ENCODE measurements at regions not wholly inside any gene's neighbourhood (a gene's known extent, or its start where the extent isn't known, plus 50 kb on each side); places are given as distances from the start of the nearest gene placed in this dataset.

DNA sequence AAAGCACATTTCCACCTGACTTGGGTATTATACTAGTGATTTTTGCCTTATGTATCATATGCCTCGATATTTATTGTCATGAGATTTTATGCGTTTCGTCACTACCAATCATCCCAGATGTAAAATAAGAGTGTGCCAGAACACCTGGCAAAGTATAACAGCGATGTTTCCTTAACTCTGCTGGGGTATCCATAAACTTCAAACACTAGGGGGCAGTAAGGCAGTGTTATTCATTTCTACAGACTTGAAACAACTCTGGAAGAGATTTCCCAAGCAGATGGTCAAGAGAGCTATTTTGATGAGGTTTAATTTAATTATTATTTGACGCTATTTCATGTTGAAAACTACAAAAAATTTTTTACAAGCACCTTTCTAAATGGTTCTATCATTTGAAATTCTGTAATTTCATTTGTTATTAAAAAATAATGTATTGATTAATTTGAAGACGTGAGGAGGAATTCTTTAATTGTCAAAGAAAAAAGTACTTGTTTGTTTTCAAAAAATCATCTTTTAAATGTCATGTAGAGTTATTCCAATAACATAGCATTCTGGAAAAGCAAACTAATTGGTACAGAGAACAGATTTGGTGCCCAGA lies 388.5 kb upstream of the CTNND2 start:
- TF ChIP-seq, protein P1, sequence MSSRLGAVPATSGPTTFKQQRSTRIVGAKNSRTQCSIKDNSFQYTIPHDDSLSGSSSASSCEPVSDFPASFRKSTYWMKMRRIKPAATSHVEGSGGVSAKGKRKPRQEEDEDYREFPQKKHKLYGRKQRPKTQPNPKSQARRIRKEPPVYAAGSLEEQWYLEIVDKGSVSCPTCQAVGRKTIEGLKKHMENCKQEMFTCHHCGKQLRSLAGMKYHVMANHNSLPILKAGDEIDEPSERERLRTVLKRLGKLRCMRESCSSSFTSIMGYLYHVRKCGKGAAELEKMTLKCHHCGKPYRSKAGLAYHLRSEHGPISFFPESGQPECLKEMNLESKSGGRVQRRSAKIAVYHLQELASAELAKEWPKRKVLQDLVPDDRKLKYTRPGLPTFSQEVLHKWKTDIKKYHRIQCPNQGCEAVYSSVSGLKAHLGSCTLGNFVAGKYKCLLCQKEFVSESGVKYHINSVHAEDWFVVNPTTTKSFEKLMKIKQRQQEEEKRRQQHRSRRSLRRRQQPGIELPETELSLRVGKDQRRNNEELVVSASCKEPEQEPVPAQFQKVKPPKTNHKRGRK (CRISPR knock-in tag; IDR thresholded peaks at IDR 0.05; ENCODE audit: borderline replicate concordance): no peak
- TF ChIP-seq ETV6 (CRISPR knock-in tag; IDR thresholded peaks at IDR 0.05) (no peak), PRRX2 (CRISPR knock-in tag; IDR thresholded peaks at IDR 0.05) (no peak), KAT7 (CRISPR knock-in tag; IDR thresholded peaks at IDR 0.05; ENCODE audit: borderline replicate concordance) (no peak), SP1 (CRISPR knock-in tag; conservative IDR thresholded peaks at IDR 0.05) (0 out of 2 replicates have a peak, but pooled peaks have one; percentile 17), ELF4 (CRISPR knock-in tag; IDR thresholded peaks at IDR 0.05; ENCODE audit: low read depth) (no peak), ZNF416 (CRISPR knock-in tag; IDR thresholded peaks at IDR 0.05) (no peak), GRHL2 (CRISPR knock-in tag; IDR thresholded peaks at IDR 0.05; ENCODE audit: insufficient replicate concordance, severe bottlenecking) (no peak), FOXK1 (CRISPR knock-in tag; IDR thresholded peaks at IDR 0.05) (no peak)
- TF ChIP-seq, protein P2, sequence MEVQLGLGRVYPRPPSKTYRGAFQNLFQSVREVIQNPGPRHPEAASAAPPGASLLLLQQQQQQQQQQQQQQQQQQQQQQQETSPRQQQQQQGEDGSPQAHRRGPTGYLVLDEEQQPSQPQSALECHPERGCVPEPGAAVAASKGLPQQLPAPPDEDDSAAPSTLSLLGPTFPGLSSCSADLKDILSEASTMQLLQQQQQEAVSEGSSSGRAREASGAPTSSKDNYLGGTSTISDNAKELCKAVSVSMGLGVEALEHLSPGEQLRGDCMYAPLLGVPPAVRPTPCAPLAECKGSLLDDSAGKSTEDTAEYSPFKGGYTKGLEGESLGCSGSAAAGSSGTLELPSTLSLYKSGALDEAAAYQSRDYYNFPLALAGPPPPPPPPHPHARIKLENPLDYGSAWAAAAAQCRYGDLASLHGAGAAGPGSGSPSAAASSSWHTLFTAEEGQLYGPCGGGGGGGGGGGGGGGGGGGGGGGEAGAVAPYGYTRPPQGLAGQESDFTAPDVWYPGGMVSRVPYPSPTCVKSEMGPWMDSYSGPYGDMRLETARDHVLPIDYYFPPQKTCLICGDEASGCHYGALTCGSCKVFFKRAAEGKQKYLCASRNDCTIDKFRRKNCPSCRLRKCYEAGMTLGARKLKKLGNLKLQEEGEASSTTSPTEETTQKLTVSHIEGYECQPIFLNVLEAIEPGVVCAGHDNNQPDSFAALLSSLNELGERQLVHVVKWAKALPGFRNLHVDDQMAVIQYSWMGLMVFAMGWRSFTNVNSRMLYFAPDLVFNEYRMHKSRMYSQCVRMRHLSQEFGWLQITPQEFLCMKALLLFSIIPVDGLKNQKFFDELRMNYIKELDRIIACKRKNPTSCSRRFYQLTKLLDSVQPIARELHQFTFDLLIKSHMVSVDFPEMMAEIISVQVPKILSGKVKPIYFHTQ (CRISPR knock-in tag; IDR thresholded peaks at IDR 0.05): no peak
- TF ChIP-seq, protein P3, sequence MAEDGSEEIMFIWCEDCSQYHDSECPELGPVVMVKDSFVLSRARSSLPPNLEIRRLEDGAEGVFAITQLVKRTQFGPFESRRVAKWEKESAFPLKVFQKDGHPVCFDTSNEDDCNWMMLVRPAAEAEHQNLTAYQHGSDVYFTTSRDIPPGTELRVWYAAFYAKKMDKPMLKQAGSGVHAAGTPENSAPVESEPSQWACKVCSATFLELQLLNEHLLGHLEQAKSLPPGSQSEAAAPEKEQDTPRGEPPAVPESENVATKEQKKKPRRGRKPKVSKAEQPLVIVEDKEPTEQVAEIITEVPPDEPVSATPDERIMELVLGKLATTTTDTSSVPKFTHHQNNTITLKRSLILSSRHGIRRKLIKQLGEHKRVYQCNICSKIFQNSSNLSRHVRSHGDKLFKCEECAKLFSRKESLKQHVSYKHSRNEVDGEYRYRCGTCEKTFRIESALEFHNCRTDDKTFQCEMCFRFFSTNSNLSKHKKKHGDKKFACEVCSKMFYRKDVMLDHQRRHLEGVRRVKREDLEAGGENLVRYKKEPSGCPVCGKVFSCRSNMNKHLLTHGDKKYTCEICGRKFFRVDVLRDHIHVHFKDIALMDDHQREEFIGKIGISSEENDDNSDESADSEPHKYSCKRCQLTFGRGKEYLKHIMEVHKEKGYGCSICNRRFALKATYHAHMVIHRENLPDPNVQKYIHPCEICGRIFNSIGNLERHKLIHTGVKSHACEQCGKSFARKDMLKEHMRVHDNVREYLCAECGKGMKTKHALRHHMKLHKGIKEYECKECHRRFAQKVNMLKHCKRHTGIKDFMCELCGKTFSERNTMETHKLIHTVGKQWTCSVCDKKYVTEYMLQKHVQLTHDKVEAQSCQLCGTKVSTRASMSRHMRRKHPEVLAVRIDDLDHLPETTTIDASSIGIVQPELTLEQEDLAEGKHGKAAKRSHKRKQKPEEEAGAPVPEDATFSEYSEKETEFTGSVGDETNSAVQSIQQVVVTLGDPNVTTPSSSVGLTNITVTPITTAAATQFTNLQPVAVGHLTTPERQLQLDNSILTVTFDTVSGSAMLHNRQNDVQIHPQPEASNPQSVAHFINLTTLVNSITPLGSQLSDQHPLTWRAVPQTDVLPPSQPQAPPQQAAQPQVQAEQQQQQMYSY (CRISPR knock-in tag; IDR thresholded peaks at IDR 0.05): no peak
- TF ChIP-seq, protein P4, sequence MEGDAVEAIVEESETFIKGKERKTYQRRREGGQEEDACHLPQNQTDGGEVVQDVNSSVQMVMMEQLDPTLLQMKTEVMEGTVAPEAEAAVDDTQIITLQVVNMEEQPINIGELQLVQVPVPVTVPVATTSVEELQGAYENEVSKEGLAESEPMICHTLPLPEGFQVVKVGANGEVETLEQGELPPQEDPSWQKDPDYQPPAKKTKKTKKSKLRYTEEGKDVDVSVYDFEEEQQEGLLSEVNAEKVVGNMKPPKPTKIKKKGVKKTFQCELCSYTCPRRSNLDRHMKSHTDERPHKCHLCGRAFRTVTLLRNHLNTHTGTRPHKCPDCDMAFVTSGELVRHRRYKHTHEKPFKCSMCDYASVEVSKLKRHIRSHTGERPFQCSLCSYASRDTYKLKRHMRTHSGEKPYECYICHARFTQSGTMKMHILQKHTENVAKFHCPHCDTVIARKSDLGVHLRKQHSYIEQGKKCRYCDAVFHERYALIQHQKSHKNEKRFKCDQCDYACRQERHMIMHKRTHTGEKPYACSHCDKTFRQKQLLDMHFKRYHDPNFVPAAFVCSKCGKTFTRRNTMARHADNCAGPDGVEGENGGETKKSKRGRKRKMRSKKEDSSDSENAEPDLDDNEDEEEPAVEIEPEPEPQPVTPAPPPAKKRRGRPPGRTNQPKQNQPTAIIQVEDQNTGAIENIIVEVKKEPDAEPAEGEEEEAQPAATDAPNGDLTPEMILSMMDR (IDR thresholded peaks at IDR 0.05): peak; percentile 47; the same call in 1 of the 2 replicates
- TF ChIP-seq, protein P5, sequence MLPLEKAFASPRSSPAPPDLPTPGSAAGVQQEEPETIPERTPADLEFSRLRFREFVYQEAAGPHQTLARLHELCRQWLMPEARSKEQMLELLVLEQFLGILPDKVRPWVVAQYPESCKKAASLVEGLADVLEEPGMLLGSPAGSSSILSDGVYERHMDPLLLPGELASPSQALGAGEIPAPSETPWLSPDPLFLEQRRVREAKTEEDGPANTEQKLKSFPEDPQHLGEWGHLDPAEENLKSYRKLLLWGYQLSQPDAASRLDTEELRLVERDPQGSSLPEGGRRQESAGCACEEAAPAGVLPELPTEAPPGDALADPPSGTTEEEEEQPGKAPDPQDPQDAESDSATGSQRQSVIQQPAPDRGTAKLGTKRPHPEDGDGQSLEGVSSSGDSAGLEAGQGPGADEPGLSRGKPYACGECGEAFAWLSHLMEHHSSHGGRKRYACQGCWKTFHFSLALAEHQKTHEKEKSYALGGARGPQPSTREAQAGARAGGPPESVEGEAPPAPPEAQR (CRISPR knock-in tag; IDR thresholded peaks at IDR 0.05): no peak
- Mint-ChIP-seq H3K27ac (no peak overlapping the region), H3K36me3 (peaks cover 52% of the 10 kb centered on the region), H3K4me3 (no peak overlapping the region), H3K27me3 (ENCODE audit: low read depth) (no peaks in the 10 kb centered on the region; the same call in 1 of the 2 replicates), H3K4me1 (peaks cover 8% of the 10 kb centered on the region), H3K9me3 (peaks cover 55% of the 10 kb centered on the region)
- no peak for DNase-seq (ENCODE audit: low spot score)
- POLR2A ChIA-PET: no interaction called here
- CTCF ChIA-PET: interaction anchor here (0.6 to 1.0 kb wide), 8 partner anchors 12 to 1186 kb away, joined by 3 to 4 read pairs (median 3); no protein-coding TSS in a partner anchor
- peak; percentile 85 for ATAC-seq

DNA sequence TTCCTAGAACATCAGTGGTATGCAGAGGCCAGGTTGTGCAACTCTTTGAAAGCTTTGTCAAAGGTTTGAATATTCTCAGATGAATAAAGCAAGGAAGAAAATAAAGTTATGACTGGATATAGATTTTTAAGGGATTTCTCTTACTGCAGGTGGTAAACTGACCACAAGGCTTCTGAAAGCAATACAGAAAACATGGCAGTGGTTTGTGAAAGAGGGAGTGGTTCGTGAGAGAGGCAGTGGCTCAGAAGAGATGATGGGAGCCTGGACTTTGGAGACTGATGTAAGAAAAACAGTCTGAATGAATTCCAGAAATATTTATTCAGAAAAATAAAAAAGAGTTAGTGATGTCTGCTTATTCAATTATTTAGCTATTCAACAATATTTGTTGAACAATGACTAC lies 380.4 kb upstream of the CTNND2 start:
- Mint-ChIP-seq H3K27ac (no peak overlapping the region), H3K4me1 (no peaks in the 10 kb centered on the region), H3K27me3 (ENCODE audit: low read depth) (no peaks in the 10 kb centered on the region), H3K9me3 (peaks cover 21% of the 10 kb centered on the region), H3K4me3 (no peak overlapping the region), H3K36me3 (peaks cover 8% of the 10 kb centered on the region)
- CTCF ChIA-PET: no interaction called here
- POLR2A ChIA-PET: no interaction called here
- DNase-seq (ENCODE audit: low spot score) (no peak), ATAC-seq (no peak)
- TF ChIP-seq, protein P3 (CRISPR knock-in tag; IDR thresholded peaks at IDR 0.05): no peak
- TF ChIP-seq NR3C1 (CRISPR knock-in tag; conservative IDR thresholded peaks at IDR 0.05; ENCODE audit: low read depth) (no peak), NR1H2 (CRISPR knock-in tag; IDR thresholded peaks at IDR 0.05) (no peak), ZBTB21 (CRISPR knock-in tag; IDR thresholded peaks at IDR 0.05; ENCODE audit: borderline replicate concordance) (no peak)
- TF ChIP-seq, protein P6, sequence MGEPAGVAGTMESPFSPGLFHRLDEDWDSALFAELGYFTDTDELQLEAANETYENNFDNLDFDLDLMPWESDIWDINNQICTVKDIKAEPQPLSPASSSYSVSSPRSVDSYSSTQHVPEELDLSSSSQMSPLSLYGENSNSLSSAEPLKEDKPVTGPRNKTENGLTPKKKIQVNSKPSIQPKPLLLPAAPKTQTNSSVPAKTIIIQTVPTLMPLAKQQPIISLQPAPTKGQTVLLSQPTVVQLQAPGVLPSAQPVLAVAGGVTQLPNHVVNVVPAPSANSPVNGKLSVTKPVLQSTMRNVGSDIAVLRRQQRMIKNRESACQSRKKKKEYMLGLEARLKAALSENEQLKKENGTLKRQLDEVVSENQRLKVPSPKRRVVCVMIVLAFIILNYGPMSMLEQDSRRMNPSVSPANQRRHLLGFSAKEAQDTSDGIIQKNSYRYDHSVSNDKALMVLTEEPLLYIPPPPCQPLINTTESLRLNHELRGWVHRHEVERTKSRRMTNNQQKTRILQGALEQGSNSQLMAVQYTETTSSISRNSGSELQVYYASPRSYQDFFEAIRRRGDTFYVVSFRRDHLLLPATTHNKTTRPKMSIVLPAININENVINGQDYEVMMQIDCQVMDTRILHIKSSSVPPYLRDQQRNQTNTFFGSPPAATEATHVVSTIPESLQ (CRISPR knock-in tag; IDR thresholded peaks at IDR 0.05): no peak

All from WTC11 (cell line).